Stimulated activated CD4-positive, alpha-beta T cell treated with anti-CD3 and anti-CD28 coated beads, Interleukin-1b, Interleukin-23, amount 100 ng/mL, for 1 hour (primary cell): ENCODE measurements at regions not wholly inside any gene's neighbourhood (a gene's known extent, or its start where the extent isn't known, plus 50 kb on each side); places are given as distances from the start of the nearest gene placed in this dataset.

Source experiments
- DNase-seq, 2 donors: peaks; one replicate each; pipeline ENCODE4 v3.0.0-alpha.2; 2020; ENCODE audit warnings: low read depth in 2 of 2

DNA sequence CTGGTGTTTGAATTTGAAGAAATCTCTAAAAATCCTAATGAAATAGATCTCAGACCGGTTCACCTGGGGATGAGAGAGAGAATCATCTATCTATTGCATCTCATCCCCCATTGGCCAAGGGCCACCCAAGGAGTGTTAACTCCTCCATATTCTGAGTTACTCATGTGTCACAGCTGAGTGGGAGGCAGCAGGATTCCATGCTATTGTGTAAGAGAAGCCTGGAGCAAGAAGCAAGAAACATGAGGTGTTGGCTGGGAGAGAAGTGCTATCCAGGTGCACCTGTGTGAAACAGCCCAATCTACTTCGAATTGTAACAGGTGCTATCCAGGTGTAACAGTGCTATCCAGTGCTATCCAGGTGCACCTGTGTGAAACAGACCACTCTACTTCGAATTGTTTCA is 150.3 kb upstream of the MAOA start:
- no peak for DNase-seq

DNA sequence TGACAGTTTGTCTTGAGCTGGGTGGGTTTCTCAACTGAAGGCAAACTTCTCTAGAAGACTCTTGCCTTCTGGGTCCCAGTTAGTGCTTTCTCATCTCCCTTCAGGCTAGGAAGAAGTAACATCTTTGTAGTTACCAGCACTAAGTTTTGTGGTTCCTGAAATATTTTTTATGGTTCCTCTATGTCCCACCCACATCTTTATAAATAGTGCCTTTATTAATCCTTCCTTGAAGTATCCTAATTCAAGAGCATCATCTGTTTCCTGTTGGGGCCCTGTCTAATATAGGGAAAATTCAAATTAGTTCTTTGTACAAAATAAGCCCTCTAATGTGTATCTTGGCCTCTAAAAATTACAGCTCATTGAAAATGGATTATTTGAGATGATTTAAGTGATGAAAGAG is 147.4 kb upstream of the MAOA start:
- DNase-seq = no peak

DNA sequence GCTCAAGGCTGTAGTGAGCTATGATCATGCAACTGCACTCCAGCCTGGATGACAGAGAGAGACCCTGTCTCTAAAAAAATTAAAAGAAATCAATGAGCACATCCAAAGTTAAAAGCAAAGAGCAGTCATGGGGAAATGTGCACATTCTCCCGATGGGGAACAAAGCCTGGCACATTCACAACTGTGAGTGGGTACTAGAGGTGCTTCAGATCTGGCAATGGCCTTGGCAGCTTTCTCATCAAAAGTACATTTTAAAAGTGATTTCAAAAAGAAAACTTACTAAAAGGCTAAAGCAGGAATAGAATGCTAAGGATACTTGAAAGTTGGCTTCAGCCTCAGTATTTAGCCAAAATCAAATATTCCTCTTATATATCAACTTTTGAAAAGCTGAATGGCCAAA is 145.9 kb upstream of the MAOA start:
- DNase-seq = no peak

DNA sequence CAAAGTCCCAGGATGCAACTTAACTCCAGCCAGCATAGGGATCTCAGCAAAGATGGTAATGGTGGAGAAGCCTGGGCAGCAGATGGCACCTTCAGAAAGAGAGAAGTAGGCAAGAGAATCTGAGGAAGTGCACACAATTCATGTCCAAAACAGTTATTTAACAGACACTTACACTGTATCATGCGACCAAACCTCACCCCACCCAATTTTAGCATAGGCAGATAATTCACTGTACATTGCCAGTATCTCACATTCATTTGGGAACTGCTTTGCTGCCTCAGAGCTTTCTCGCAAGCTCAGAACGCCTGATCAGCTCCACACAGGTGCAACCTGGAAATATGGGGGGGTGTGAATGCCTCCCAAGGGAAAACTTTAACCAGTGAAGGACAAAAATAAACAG is 143.0 kb upstream of the MAOA start:
- no peak for DNase-seq

DNA sequence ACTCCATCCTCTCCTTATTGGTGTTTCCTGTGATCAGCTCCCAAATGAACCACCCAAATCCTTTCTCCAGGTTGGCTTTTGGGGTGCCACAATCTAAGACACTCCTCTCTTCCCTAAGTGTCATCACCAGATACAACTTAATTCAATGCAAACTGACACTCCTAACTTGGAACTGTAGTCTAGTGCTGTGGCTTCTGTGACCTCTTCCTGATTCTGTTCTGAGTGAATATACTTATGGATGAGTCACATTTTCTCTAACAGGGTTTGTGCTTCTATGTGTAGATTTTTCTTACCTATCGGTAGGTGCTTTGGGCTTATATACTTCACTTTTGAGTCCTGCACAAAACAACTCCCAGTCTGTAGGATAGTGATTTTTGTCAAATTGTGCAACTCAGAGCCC is 141.3 kb upstream of the MAOA start:
- no peak for DNase-seq

DNA sequence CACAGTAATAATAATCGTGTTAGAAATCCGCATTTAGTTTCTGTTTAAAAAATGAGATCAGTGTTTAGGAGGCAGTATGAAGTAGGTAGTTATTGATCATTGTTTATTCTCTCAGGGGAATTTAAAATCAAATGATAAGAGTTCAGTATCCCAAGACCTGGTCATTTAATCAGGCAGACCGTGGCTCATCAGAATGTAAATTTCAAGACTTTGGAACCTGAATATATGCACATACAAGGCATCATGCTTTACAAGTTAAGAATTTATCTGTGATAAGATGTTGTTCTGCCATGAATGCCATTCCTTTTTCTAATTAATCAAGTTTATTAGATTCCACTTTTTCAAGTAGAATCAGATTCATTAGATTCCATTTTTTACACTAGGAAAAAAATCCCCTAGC is 133.5 kb upstream of the MAOA start:
- no peak for DNase-seq

DNA sequence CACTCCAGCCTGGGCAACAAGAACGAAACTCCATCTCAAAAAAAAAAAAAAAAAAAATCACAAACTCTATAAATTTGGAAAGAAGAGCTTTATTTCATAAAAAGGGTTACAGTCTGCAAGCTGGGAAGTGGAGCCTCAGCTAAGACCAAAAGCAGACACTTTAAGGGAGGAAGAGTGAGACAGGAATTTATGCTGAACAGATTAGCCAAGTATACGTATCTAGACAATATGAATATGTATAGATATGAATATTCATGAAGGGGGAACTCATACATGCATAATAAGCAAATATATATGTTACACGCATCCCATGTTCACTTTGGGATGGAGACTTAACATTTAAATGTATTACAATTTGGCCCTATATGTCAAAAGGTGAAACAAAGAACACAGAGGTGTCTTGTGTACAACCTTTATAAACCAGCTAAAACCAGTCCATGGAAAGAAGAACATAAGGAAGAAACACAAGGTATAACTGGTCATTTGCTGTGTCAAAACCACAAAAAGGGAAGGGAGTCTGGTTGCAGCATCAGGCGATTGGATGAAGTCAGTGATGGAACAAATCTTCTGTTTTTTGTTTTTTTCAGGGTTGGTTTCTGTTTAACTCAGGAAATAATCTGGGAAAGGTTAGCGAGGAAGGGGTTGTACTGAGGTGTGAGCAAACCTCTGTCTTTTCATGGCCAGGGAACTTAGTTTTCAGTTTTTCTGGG is 130.0 kb upstream of the MAOA start:
- no peak for DNase-seq

DNA sequence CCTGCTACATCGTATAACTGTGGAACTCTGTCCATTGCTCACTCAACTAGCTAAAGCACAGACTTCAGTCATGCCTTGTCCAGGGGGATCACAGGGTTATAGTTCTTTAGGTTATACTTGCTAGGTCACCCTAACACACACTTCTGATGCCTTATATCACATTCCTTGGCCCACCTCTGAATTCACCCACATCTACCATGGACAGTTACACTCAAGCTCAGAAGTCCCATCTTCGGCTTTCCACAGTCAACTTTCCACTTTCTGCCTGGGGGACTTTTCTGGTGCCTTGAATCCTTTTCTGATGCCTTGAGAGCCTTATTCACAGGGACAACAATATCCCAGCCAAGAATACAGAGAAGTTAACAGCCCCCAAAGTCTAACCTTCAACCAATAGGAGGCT is 129.2 kb upstream of the MAOA start:
- no peak for DNase-seq

DNA sequence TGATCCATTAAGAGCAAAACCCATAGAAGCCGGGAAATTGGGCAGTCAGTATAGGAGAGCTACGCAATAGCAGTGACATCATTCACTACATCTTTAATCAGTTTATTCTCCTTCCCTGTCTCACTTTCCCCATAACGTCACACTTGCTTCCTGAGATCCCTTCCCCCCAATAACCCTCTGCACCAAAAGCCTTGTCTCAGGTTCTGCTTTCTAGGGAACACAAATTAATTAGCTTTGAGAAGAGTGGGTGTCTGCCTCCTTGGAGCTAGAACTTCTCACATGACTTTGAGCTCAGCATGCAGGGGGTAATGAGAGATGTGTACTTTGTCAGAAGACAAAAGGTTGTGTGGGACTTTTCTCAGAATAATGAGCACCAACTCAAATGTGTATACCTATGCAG is 128.3 kb upstream of the MAOA start:
- no peak for DNase-seq

DNA sequence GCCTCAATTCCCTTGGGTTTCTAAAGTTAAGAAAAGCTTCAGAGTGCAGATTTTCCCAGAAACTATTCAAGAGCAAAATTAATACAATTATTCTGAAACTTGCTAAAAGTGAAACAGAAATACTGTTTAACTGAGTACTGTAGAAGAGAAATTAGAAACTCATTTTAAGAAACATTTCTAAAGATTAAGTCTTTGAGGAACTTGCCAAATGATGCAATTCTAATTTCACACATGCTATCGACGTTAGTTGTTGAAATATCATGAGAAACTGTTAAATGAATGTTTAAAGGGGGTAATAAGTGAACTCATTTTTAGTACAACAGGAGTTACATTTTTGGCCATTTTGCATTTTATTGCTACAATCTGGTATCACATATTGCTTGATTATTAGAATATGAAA is 125.3 kb upstream of the MAOA start:
- no peak for DNase-seq

DNA sequence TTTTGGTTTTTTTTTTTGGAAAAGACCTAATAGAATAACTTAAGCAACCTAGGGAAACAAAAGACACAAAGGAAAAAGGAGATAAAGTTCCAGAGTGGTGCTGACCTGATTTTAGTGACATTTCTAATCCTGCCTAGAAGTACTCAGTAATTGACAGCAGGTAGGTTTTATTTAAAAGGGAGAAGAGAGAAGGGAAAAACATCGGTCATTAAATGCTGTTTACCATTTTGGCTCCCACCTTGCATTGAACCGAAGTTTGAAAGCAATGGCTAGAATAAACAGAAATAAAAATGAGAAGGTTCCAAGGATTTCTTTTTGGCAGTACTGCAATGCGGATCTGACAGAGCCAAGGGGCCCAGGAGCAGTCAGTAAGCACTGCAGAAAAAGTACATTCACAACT is 115.8 kb upstream of the MAOA start:
- no peak for DNase-seq

DNA sequence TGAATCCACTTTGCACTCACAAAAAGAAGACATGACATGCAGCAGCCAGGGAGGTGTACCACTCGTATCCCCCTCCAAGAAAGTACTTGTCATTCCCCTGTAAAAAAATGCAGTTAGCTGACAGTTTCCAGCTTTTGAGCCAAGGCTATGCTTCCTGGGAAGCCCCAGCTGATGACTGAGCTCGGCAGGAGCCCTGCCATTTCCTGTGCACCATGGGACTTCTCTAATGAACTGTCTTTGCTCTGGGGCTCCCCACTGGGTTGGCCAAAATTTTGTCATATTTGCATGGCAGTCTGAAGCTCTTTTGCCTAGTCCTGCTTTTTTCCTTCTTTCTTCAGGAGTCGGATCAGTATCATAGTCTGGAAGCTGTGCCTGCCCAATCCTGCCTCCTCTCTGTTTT is 104.5 kb upstream of the MAOA start:
- no peak for DNase-seq

DNA sequence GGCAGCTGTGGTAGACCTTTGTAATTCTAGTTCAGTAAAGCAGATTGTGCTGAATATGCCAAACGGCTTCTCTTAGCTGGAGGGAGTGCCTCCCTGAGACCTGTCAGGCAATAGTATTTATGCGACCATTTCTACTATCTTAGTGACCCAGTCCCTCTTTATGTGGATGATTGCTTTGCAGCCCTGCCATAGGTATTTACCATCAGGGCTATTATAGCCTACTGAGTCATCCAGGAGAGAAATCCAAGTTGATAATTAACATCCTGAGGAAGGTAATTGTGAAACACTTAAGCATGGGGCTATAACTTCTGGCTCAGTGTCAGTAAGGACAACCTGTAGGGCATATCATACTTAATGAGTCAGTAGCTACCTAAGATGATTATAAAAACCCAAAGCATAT is 103.9 kb upstream of the MAOA start:
- DNase-seq = no peak

DNA sequence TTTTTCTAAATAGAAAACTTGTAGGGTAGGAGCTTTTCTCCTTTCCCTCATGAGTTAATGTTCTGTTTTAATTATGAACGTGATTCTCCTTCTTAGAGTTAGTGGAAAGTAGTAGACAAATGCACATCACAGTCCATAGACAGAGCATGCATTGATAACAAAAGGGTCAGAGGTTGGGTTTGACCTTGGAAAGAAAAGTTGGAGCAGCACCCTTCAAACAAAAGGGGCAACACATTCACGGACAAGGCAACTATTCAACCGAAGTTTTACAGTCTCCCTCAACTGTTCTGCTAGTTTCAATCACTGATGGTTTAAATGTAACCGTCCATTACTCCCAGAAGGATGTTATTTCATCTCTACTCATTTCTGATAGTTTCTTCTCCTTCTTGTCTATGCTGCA is 103.4 kb upstream of the MAOA start:
- DNase-seq = no peak

DNA sequence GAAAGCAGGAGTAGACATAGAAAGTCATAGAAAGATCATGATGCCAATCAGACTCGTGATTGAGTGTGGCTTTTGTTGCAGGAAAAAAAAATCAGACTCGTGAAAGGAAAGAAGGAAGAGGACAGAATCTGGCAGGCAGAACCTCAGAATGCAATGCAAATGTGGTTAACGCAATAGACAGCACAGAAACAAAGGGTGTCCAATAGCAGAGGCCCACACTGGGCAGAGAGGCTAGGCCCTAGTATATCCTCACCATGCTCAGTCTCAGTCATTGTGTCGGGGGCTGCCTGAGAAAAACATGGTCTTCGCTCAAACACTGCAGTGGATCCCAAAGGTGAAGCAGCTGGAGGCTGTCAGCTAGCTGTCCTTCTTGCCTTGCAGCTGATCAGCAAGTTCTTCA is 102.8 kb upstream of the MAOA start:
- DNase-seq = no peak

DNA sequence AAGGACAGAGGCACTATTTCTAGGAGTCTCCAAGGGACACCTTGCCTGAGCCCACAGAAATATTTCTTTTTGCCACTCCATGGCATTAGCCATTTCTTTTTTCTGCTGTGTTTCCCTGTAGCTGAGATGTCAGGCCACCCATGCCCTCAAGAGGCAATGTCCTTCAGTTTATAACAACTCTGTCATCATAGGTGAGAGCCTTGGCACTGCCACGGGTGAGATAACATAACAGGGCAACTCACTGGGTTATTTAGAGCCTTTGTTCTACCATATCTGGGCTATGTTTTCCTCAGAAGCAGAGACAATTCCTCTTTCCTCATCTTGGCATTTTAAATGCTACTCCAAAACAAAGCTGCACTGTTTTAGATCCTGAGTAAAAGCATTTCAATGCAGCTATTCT is 99.9 kb upstream of the MAOA start:
- DNase-seq = no peak

DNA sequence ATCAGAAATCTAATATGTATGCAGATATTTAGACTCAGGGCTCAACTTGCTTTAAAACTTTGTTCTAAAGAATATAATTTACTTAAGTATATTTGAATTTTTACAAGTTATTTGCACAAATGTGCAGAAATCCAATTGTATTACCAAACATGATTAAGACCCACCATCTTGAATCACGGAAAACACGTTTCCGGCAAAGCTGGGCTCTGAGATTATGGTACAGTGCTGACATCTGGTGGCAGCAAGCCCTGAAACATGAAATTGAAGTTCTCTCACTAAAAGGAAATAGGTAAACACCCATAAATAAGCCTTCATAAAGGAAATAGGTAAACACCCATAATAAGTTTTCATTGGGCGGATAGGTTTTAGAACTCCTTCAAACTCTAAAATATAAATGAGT is 98.3 kb upstream of the MAOA start:
- DNase-seq = peak; percentile 14 to 18

DNA sequence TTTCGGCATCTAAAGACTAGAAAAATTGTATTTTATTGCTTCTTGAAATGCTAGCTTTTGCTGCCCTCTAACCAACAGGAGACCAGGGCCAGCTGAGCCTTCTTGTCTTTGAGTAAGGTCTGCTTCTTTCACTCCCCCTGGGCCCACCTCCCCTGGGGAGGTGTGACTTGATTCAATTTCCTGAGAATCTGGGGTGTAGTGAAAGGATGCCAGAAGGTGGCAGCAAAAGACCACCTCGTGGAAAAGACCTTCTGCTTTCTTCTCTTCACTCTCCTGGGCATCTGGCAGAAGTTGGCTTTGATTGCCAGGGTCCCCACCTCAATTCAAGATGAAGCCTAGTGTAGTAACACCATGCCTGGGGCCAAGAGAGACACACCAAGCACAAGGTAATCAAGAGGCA is 96.5 kb upstream of the MAOA start:
- peak in 1 of 2 donors; percentile 3 for DNase-seq

DNA sequence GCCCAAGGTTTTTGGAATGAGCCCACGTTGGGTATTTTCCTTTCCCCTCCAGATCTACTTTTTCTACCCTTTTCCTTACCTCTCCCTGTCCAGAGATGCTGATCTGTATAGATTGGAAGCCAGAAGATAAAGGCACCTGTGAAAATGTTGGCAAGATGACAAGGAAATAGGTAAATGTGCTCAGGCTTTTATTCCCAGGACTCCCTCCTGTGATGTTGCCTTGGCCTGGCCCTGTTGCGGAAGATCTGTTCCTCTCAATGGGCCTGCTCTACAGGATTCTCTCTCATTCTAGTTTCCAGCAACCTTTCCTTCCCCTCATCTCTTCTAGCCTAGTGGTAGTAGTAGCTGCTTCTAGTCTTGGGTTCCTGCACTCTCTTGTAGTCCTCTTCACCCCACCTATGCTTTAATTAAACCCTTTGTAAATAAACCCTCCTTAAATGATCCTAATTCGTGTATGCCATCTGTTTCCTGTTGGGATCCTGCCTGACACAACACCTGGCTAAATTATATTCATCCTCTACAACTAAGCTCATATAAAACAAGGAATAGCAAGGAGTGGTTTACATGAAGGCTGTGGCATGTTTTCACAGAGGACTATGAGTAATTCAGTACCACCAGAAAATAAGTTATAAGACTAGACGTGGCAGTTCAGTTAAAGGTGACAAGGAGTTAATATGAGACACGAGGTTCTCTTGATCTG is 95.7 kb upstream of the MAOA start:
- no peak for DNase-seq

DNA sequence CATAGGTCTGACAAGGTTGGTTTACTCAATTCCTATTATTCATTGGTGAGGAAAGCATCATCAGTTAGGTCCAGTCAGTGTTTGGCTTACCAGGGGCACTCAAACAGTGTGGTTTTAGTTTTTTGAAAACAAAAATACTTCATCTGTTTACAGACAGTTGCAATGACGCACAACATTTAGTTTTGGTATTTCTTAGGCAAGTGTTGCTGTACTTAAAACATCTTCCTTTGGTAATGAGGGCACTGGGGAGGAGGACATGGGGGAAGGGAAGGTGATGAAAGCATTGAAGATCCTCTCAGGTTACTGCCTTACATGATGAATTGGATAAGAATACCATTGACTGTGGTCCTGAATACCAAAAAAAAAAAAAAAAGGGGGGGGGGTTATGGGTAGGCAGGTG is 93.7 kb upstream of the MAOA start:
- no peak for DNase-seq

DNA sequence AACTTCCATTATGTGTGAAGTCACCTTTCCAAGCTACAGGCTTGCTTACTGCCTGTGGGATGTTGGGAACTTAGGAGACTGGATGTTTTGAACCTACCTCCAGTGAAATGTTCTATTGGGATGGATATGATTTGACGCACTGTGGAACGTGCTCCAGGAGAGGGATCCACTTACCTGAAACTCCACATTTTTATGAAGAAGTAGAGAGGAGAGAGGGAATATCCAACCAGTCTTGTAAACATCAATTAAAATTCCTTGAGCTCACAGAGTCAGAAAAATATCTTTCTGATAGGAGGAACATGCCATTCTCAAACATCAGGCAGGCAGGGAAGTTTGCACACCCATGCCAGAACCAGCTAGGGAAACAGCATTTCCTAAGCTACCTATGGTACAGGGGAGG is 91.1 kb upstream of the MAOA start:
- no peak for DNase-seq

DNA sequence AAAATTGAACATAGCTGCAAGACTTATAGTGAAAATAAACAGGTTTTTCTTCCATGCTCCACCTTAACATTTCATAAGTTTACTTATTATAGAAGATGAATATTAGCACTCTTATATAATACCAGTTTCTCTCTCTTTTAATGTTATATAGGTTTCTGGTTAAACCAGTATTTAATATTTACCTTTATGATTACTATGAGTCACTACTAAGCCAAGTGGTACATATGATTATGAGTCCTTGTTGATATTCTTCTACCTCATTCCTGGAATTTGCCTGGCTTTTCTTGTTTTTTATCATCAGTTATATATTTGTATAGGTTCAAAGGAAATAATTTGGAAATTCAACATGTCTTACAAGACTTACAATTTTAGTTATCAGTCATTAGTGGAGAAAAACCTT is 89.9 kb upstream of the MAOA start:
- no peak for DNase-seq

DNA sequence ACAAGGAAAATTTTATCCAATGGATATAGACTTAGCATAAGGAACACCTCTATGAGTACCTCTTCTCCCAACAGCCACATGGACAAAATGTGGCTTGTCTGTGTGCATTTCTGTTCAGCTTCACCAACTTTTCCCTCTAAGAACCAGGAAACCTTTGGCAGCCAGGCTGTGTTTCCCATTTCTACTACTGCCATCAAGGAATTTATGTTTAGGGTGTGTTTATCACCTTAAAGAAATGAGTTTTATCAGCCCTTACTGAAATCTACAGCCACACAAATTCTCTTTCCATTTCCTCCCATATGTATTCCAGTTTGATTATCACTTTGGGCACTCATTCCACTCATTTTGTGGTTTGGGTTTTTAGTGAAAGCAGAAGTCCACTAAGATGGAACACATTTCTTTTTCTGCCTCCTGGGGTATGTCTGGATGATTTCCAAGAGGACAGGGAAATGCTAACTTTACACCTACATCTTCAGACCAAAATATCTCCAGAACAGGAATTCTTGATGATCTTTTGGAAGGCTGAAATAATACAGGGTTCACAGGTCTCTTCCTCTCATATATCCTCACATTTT is 82.6 kb upstream of the MAOA start:
- DNase-seq = no peak

DNA sequence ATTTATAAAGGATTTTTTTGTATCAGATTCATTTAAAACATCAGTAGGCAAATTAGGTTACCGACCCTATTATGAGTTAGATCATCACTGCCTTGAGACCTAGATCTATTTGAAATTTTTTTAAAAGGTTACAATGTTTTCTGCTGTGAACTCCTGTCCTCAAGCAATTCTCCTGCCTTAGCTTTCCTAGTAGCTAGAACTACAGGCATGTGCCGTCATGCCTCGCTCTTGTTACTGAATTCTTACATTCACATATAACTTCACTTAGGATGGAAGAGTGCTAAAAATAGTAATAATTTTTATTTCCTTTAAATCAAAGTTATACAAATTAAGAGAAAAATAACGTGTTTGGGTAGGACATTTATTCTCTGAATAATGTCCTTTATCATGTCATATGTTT is 75.5 kb upstream of the MAOA start:
- no peak for DNase-seq
